HG03039 (cell line): ENCODE measurements at regions not wholly inside any gene's neighbourhood (a gene's known extent, or its start where the extent isn't known, plus 50 kb on each side); places are given as distances from the start of the nearest gene placed in this dataset.

Experiments used
- ATAC-seq: cut with Tn5 transposase; IDR thresholded peaks from one replicate; pipeline ENCODE4 v1.9.1; 2021; ENCODE audit warnings: mild to moderate bottlenecking, moderate library complexity; ENCODE audit not compliant: unreplicated experiment

- ATAC-seq, result no peak
These were observed 1325.8 kb downstream of the TBC1D22A start for GRCh38 chr22:48088251-48088650.

GRCh38 chr22:48085901-48086645 is 1323.6 kb downstream of the TBC1D22A start:
- ATAC-seq, result no peak

- no peak for ATAC-seq
These were observed 1322.2 kb downstream of the TBC1D22A start for GRCh38 chr22:48084729-48085050.

- no peak for ATAC-seq
These were observed 1321.7 kb downstream of the TBC1D22A start for GRCh38 chr22:48084041-48084728.

GRCh38 chr22:48083502-48083901 is 1321.1 kb downstream of the TBC1D22A start:
- no peak for ATAC-seq

- no peak for ATAC-seq
These were observed 1319.8 kb downstream of the TBC1D22A start for GRCh38 chr22:48082284-48082683.

GRCh38 chr22:48081281-48081680 is 1318.8 kb downstream of the TBC1D22A start:
- no peak for ATAC-seq

- ATAC-seq, result no peak
These were observed 1318.1 kb downstream of the TBC1D22A start for GRCh38 chr22:48080316-48081165.

GRCh38 chr22:48079505-48080290 is 1317.2 kb downstream of the TBC1D22A start:
- no peak for ATAC-seq

- no peak for ATAC-seq
These were observed 1316.4 kb downstream of the TBC1D22A start for GRCh38 chr22:48078825-48079224.

GRCh38 chr22:48077699-48078098 is 1315.2 kb downstream of the TBC1D22A start:
- no peak for ATAC-seq

GRCh38 chr22:48076008-48076407 is 1313.6 kb downstream of the TBC1D22A start:
- no peak for ATAC-seq

GRCh38 chr22:48075604-48076003 is 1313.2 kb downstream of the TBC1D22A start:
- ATAC-seq, result no peak

- ATAC-seq, result no peak
These were observed 1310.3 kb downstream of the TBC1D22A start for GRCh38 chr22:48072777-48073176.

GRCh38 chr22:48071828-48072227 is 1309.4 kb downstream of the TBC1D22A start:
- no peak for ATAC-seq

- no peak for ATAC-seq
These were observed 1308.9 kb downstream of the TBC1D22A start for GRCh38 chr22:48071305-48071704.

- ATAC-seq, result no peak
These were observed 1308.3 kb downstream of the TBC1D22A start for GRCh38 chr22:48070760-48071159.

GRCh38 chr22:48070083-48070482 is 1307.6 kb downstream of the TBC1D22A start:
- ATAC-seq, result no peak

GRCh38 chr22:48069256-48069655 is 1306.8 kb downstream of the TBC1D22A start:
- no peak for ATAC-seq

- ATAC-seq, result no peak
These were observed 1306.0 kb downstream of the TBC1D22A start for GRCh38 chr22:48068323-48068885.

GRCh38 chr22:48065892-48066291 is 1303.4 kb downstream of the TBC1D22A start:
- no peak for ATAC-seq
